DOHH2 (cell line): ENCODE measurements at regions not wholly inside any gene's neighbourhood (a gene's known extent, or its start where the extent isn't known, plus 50 kb on each side); places are given as distances from the start of the nearest gene placed in this dataset.

Experiments used
- H3F3A ChIP-seq: fragments of 200-600 bp; sonication (generic), shearing (Covaris generic); 2 replicates; pipeline ENCODE4 v1.6.0; 2016; ENCODE audit warnings: antibody characterized with exemption, mild to moderate bottlenecking; ENCODE audit not compliant: control insufficient read depth, insufficient read depth
- H3K27ac ChIP-seq: fragments of 200-600 bp; sonication (generic); 2 replicates; pipeline ENCODE4 v1.5.1; 2014; ENCODE audit warnings: low read depth, mild to moderate bottlenecking, low read length, moderate library complexity
- H3K27me3 ChIP-seq: fragments of 200-600 bp; sonication (generic); 2 replicates; pipeline ENCODE4 v1.6.1; 2014; ENCODE audit warnings: mild to moderate bottlenecking, low read length, mixed read lengths; ENCODE audit not compliant: control insufficient read depth
- H3K36me3 ChIP-seq: fragments of 200-600 bp; sonication (generic); 2 replicates; pipeline ENCODE4 v1.6.1; 2014; ENCODE audit warnings: mild to moderate bottlenecking, low read length, moderate library complexity, mixed read lengths; ENCODE audit not compliant: control insufficient read depth
- H3K4me1 ChIP-seq: fragments of 200-600 bp; sonication (generic); 2 replicates; pipeline ENCODE4 v1.6.1; 2014; ENCODE audit warnings: mild to moderate bottlenecking, low read length, mixed read lengths; ENCODE audit not compliant: control insufficient read depth
- H3K4me2 ChIP-seq: fragments of 200-600 bp; sonication (generic); 2 replicates; pipeline ENCODE4 v1.6.0; 2014; ENCODE audit warnings: mild to moderate bottlenecking, low read length, moderate library complexity
- H3K4me3 ChIP-seq: fragments of 200-600 bp; sonication (generic); 2 replicates; pipeline ENCODE4 v1.5.1; 2014; ENCODE audit warnings: mild to moderate bottlenecking, low read length, mixed read lengths
- H3K79me2 ChIP-seq: fragments of 200-600 bp; sonication (generic); 2 replicates; pipeline ENCODE4 v1.6.1; 2014; ENCODE audit warnings: mild to moderate bottlenecking, low read length, mixed read lengths; ENCODE audit not compliant: control insufficient read depth
- H3K9me2 ChIP-seq: fragments of 200-600 bp; sonication (generic); replicated peaks from 2 replicates; pipeline ENCODE4 v1.6.1; 2014; ENCODE audit warnings: mild to moderate bottlenecking, low read length, mixed read lengths; ENCODE audit not compliant: control insufficient read depth
- H3K9me3 ChIP-seq: fragments of 200-600 bp; sonication (generic); 2 replicates; pipeline ENCODE4 v1.6.1; 2014; ENCODE audit warnings: antibody characterized with exemption, low read length, mixed read lengths; ENCODE audit not compliant: control insufficient read depth, insufficient read depth
- H4K20me1 ChIP-seq: fragments of 200-600 bp; sonication (generic); 2 replicates; pipeline ENCODE4 v1.6.0; 2014; ENCODE audit warnings: low read depth, mild to moderate bottlenecking, antibody characterized with exemption, low read length, moderate library complexity; ENCODE audit not compliant: control insufficient read depth, insufficient read depth
- EZH2phosphoT487 ChIP-seq: fragments of 200-600 bp; sonication (generic); IDR thresholded peaks from 2 replicates; pipeline ENCODE4 v1.6.1; 2017; ENCODE audit warnings: borderline replicate concordance, mild to moderate bottlenecking, antibody characterized with exemption, low read length, moderate library complexity, mixed read lengths
- TF ChIP-seq, protein P1 (sequence below): fragments of 200-600 bp; sonication (generic); IDR thresholded peaks from one replicate; pipeline ENCODE4 v1.5.1; 2014; ENCODE audit warnings: antibody characterized with exemption, mild to moderate bottlenecking, low read depth, low read length; ENCODE audit not compliant: poor library complexity, severe bottlenecking

DNA sequence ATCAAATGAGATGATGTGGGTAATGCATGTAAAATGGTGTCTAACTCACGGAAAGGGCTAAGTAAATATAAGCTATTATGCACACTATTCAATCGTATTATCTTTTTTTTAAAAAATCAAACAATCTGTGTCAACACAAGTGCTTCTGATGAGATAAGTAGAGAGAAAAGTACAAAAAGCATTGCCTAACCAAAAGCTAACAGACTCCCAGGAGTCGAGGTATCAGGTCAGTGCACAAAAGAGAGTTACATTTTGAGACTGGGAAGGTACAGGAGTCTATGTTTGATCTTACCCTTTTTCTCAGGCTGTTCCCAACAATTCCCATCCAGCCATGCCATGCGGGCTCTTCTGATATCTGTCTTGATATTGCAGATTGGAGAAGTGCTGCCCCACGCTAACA is 203.3 kb upstream of the ZIC3 start:
- no peak overlapping the region for H3K4me3 ChIP-seq
- H3K27ac ChIP-seq = no peak overlapping the region

DNA sequence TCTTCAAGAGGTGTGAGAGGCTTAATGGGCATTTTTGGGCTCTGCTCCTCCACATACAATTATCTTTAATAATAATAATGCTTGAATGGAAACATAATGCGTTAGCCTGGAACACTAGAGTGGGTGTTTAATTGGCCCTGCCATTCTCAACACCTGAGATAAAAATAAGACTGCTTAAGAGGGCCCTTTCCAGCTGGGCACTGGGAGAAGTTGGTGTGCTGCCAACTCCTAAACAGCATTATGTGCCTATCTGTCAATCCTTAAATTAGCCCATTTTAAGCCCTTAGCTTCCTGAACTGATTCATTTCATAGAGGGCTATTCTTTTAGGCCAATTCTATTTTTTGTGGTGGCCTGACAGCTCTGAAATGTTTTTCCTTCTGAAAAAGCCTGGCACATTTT is 211.1 kb upstream of the ZIC3 start:
- Histone ChIP-seq H3F3A (no peaks in the 10 kb centered on the region), H3K4me3 (no peak overlapping the region), H3K4me2 (no peak overlapping the region), H3K9me2 (no peaks in the 10 kb centered on the region), H3K36me3 (no peaks in the 10 kb centered on the region), H3K27ac (no peak overlapping the region), H3K4me1 (no peaks in the 10 kb centered on the region), H4K20me1 (no peaks in the 10 kb centered on the region), H3K9me3 (no peaks in the 10 kb centered on the region), H3K27me3 (no peaks in the 10 kb centered on the region), H3K79me2 (no peaks in the 10 kb centered on the region)
- TF ChIP-seq EZH2phosphoT487 = no peak
- TF ChIP-seq, protein P1, sequence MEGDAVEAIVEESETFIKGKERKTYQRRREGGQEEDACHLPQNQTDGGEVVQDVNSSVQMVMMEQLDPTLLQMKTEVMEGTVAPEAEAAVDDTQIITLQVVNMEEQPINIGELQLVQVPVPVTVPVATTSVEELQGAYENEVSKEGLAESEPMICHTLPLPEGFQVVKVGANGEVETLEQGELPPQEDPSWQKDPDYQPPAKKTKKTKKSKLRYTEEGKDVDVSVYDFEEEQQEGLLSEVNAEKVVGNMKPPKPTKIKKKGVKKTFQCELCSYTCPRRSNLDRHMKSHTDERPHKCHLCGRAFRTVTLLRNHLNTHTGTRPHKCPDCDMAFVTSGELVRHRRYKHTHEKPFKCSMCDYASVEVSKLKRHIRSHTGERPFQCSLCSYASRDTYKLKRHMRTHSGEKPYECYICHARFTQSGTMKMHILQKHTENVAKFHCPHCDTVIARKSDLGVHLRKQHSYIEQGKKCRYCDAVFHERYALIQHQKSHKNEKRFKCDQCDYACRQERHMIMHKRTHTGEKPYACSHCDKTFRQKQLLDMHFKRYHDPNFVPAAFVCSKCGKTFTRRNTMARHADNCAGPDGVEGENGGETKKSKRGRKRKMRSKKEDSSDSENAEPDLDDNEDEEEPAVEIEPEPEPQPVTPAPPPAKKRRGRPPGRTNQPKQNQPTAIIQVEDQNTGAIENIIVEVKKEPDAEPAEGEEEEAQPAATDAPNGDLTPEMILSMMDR = no peak

More for the DNA sequence above, 203.3 kb upstream of the ZIC3 start:
- H3K9me2 ChIP-seq = no peaks in the 10 kb centered on the region
- no peaks in the 10 kb centered on the region for H3K36me3 ChIP-seq
- H3K4me1 ChIP-seq = no peaks in the 10 kb centered on the region
- no peaks in the 10 kb centered on the region for H3K9me3 ChIP-seq
- no peaks in the 10 kb centered on the region for H4K20me1 ChIP-seq
- H3K27me3 ChIP-seq = no peaks in the 10 kb centered on the region
- no peaks in the 10 kb centered on the region for H3F3A ChIP-seq
- TF ChIP-seq EZH2phosphoT487 = no peak
- TF ChIP-seq, protein P1 = no peak
- H3K79me2 ChIP-seq = no peaks in the 10 kb centered on the region
- no peak overlapping the region for H3K4me2 ChIP-seq

DNA sequence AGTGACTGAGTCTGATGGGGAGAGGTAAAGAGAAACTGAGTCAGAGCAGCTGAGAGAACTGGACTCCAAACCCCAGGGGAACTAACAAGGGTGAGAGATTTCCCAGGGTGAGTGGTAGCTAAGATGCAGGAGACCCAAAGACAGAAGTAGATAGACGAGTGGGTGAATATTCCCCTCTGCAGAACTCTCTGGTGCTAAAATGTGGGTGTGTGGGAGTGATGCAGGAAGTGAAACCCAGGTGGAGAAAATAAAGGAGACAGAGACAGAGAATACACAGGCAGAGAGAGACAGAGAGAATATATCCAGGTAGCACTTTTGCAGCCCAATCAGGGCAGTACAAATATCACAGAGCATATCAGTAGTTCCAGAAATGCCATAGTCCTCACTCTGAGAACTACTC is 212.5 kb upstream of the ZIC3 start:
- Histone ChIP-seq H3K36me3 (no peaks in the 10 kb centered on the region), H3K27me3 (no peaks in the 10 kb centered on the region), H4K20me1 (no peaks in the 10 kb centered on the region), H3K9me3 (no peaks in the 10 kb centered on the region), H3K4me1 (no peaks in the 10 kb centered on the region), H3K27ac (no peak overlapping the region), H3K4me2 (no peak overlapping the region), H3K9me2 (no peaks in the 10 kb centered on the region), H3K79me2 (no peaks in the 10 kb centered on the region), H3K4me3 (no peak overlapping the region), H3F3A (no peaks in the 10 kb centered on the region)
- TF ChIP-seq EZH2phosphoT487 = no peak
- TF ChIP-seq, protein P1 = no peak
